ENCODE measurements at regions not wholly inside any gene's neighbourhood (a gene's known extent, or its start where the extent isn't known, plus 50 kb on each side); places are given as distances from the start of the nearest gene placed in this dataset.

- TF ChIP-seq CTCF (IDR thresholded peaks at IDR 0.05) (no peak), POLR2A (IDR thresholded peaks at IDR 0.05) (no peak)
These were observed 938.0 kb downstream of the NLGN4X start for GRCh38 chrX:5290635-5291034.
